AG09319 (cell line): ENCODE measurements at regions not wholly inside any gene's neighbourhood (a gene's known extent, or its start where the extent isn't known, plus 50 kb on each side); places are given as distances from the start of the nearest gene placed in this dataset.

Source experiments
- DNase-seq: peaks from one replicate; pipeline ENCODE4 v3.0.0-alpha.2; 2010; ENCODE audit warnings: low read depth; ENCODE audit errors: extremely low read depth
- CTCF ChIP-seq: IDR thresholded peaks from 2 replicates; pipeline ENCODE4 v1.5.1; 2011; ENCODE audit warnings: low read depth, mild to moderate bottlenecking, inconsistent platforms, low read length, moderate library complexity

DNA sequence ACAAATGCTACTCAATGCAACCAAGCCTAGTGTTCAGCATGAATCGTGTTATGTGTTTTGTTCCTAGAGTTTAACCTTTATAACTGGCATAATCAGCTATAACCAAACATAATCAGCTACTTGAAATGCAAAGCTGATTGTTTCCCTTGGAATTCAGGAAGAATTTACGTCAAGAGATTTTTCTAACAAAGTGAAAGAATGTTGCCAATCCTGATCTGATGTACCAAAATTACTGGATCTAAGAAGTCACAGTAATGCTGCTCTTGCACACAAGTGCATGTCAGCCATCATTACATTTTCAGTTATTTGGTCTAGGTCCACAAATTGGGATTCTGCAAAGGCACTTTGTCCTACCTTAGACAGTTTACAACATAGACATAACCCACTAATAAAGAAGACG, 662.3 kb upstream of the SEMA6A start:
- TF ChIP-seq CTCF: no peak

DNA sequence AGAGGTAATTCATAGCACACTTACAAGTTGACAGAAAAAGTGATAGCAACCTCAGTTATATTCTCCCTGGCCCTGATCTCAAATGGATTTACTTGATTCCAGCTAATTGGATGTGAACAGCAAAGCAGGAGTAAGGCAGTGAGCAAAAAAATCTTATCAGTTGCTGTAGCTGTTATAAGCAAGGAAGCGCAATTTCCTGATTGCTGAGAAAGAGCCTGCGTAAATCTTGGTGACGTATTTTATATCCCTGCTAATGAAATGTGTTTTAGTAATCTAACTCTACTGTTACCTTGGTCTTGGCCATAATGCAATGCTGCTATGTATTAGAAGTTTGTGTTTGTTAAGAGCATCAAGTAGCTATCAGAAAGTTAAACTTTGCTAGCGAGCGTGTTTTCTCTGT, 661.2 kb upstream of the SEMA6A start:
- no peak for DNase-seq
- TF ChIP-seq CTCF: no peak

More for the DNA sequence above, 662.3 kb upstream of the SEMA6A start:
- no peak for DNase-seq

DNA sequence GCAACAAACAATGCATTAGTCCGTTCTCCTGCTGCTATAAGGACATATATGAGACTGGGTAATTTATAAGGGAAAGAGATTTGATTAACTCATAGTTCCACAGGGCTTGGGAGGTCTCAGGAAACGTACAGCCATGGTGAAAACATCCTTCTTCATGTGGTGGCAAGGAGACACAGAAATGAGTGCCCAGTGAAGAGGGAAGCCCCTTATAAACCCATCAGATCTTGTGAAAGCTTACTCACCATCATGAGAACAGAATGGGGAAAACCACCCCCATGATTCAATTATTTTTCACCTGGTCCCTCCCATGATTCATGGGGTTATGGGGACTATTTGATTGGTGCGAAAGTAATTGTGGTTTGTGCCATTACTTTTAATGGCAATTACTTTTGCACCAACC, 655.8 kb upstream of the SEMA6A start:
- no peak for TF ChIP-seq CTCF
- no peak for DNase-seq

DNA sequence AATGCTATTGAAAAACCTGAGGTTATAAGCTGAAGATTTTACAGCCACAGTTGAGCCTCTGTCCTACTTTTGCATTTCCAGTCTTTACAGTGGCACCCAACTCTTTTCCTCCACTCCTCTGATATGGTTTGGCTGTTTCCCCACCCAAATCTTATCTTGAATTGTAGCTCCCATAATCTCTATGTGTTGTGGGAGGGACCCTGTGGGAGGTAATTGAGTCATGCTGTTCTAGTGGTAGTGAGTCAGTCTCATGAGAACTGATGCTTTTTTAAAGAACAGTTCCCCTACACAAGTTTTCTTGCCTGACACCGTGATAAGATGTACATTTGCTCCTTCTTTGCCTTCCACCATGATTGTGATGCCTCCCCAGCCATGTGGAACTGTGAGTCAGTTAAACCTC, 646.1 kb upstream of the SEMA6A start:
- no peak for DNase-seq
- no peak for TF ChIP-seq CTCF

DNA sequence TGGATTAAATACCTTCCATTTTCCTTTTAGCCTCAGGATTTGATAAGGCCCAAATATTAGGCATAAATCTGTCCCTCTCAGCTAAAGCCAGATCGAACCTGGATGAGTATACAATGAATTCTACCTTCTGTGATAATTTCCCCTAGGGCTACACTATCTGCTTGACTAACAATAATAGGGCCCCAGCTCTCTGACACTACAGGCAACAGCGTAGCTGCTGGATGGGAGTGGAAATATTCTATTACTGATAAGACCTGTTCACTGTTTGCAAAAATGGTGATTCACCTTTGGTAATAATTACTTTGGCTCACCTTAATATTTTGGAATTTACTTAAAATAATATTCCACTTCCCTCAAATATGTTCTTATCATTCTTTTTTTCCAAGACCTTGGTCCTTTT, 644.2 kb upstream of the SEMA6A start:
- no peak for TF ChIP-seq CTCF

GRCh38 chr5:117212866-117213265, 638.2 kb upstream of the SEMA6A start:
- TF ChIP-seq CTCF: no peak
- DNase-seq: no peak

More for the DNA sequence above, 644.2 kb upstream of the SEMA6A start:
- no peak for DNase-seq

DNA sequence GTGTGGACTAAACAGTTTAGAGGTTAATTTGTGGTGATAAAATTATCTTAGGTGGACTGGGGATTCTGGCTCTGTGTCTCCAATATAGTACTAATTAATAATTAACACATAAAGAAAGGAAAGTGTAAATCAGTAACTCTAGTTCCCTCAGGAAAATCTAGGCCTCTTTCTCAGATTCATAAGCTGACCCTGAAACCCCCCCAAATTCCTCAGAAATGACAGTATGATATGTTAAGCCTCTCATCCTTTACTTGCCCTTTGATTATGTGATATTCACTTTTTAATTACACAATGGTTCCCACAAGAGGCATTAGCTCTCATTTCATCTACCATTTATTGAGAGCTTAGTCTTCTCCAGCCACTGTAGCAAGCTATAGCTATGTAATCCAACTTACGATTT, 636.2 kb upstream of the SEMA6A start:
- TF ChIP-seq CTCF: no peak
- DNase-seq: no peak
